Natural killer cell (primary cell): ENCODE measurements at regions not wholly inside any gene's neighbourhood (a gene's known extent, or its start where the extent isn't known, plus 50 kb on each side); places are given as distances from the start of the nearest gene placed in this dataset.

Experiments used
- ATAC-seq, 3 donors: fragments of 150-1000 bp in 2 of 3; fragments of 200-7000 bp in 1 of 3; cut with Tn5 transposase; 1 replicate in 1 of 3; 2 replicates in 2 of 3; pipeline ENCODE4 v1.10.0; 2021; ENCODE audit warnings: mild to moderate bottlenecking in 2 of 3, moderate library complexity in 2 of 3
- DNase-seq, 2 donors: peaks; one replicate each; pipeline versions ENCODE4 v3.0.0 to v3.0.0-alpha.2; 2013 to 2021; ENCODE audit warnings: mixed read lengths in 1 of 2
- H3K27ac ChIP-seq: one replicate; pipeline ENCODE4 v1.5.1; 2013; ENCODE audit warnings: mild to moderate bottlenecking, low read length
- H3K27me3 ChIP-seq: one replicate; pipeline ENCODE4 v1.6.1; 2013; ENCODE audit warnings: low read length; ENCODE audit not compliant: control insufficient read depth, insufficient read depth
- H3K36me3 ChIP-seq: one replicate; pipeline ENCODE4 v1.6.1; 2013; ENCODE audit warnings: low read length; ENCODE audit not compliant: control insufficient read depth, insufficient read depth
- H3K4me1 ChIP-seq: one replicate; pipeline ENCODE4 v1.6.1; 2013; ENCODE audit warnings: low read length; ENCODE audit not compliant: control insufficient read depth, insufficient read depth
- H3K4me3 ChIP-seq: one replicate; pipeline ENCODE4 v1.5.1; 2013; ENCODE audit warnings: low read length
- H3K9me3 ChIP-seq: one replicate; pipeline ENCODE4 v1.6.1; 2013; ENCODE audit warnings: low read length; ENCODE audit not compliant: control insufficient read depth, insufficient read depth
- H3K27ac Mint-ChIP-seq, 2 donors: one replicate each; pipeline ENCODE4 v1.8.0; 2022; ENCODE audit warnings: mild to moderate bottlenecking in 2 of 2, mixed read lengths in 2 of 2, moderate library complexity in 1 of 2
- H3K27me3 Mint-ChIP-seq, 2 donors: one replicate each; pipeline ENCODE4 v1.8.0; 2022; ENCODE audit warnings: low read depth in 2 of 2, mixed read lengths in 2 of 2
- H3K36me3 Mint-ChIP-seq: one replicate; pipeline ENCODE4 v1.8.0; 2022; ENCODE audit warnings: mixed read lengths
- H3K4me1 Mint-ChIP-seq, 2 donors: one replicate each; pipeline ENCODE4 v1.8.0; 2022; ENCODE audit warnings: mixed read lengths in 2 of 2
- H3K4me3 Mint-ChIP-seq: one replicate; pipeline ENCODE4 v1.8.0; 2022; ENCODE audit warnings: mild to moderate bottlenecking, moderate library complexity, mixed read lengths
- H3K9me3 Mint-ChIP-seq, 2 donors: one replicate each; pipeline ENCODE4 v1.8.0; 2022; ENCODE audit warnings: mixed read lengths in 2 of 2
- WGBS: methylation state at CpG from one replicate; pipeline ENCODE4 v1.1.7; 2013; ENCODE audit warnings: missing lambda C conversion rate; ENCODE audit not compliant: insufficient coverage; 5-methylcytosine and 5-hydroxymethylcytosine counted together
- intact Hi-C: fragments of 100-400 bp; cut with micrococcal nuclease; formaldehyde crosslinking; loops from one replicate; pipeline ENCODE4 v1.14.2; 2022
- TF ChIP-seq, protein P1 (sequence below): fragments of 200-600 bp; IDR thresholded peaks from one replicate; pipeline ENCODE4 v1.8.0; 2022; ENCODE audit warnings: antibody characterized with exemption

DNA sequence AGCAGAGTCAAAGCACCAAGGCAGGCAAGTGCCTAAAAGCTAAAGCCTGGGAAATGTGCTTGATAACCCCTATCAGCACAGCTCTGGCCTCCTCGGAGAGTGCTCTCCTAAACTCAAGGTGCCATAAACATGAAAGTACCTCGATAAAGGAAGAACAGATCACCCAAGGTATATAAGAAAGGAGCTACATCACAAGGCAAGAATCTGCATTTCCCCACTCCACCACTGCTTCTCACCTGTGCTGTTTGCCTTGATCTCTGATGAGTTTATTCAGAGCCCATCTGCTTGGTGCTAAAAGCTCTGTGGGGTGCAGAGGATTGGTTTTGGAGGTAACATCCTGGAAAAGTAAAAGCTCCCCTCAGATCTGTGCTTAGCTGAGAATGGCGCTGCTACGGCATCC lies 449.5 kb upstream of the CDH5 start:
- H3K27ac ChIP-seq, result no peak overlapping the region
- WGBS, result 48% methylated on average over 4 of the region's 4 CpGs
- no peaks in the 10 kb centered on the region for H3K9me3 ChIP-seq
- Mint-ChIP-seq H3K27me3 (peaks cover 10 to 18% of the 10 kb centered on the region in 2 donors), H3K4me3 (no peak overlapping the region), H3K27ac (no peak overlapping the region), H3K36me3 (no peaks in the 10 kb centered on the region), H3K4me1 (no peaks in the 10 kb centered on the region), H3K9me3 (peaks cover 0 to 2% of the 10 kb centered on the region in 2 donors)
- H3K36me3 ChIP-seq, result no peaks in the 10 kb centered on the region
- intact Hi-C loops, result no loop called here
- no peaks in the 10 kb centered on the region for H3K27me3 ChIP-seq
- H3K4me3 ChIP-seq, result no peak overlapping the region
- ATAC-seq (no peak), DNase-seq (no peak)
- no peaks in the 10 kb centered on the region for H3K4me1 ChIP-seq
- TF ChIP-seq, protein P1, sequence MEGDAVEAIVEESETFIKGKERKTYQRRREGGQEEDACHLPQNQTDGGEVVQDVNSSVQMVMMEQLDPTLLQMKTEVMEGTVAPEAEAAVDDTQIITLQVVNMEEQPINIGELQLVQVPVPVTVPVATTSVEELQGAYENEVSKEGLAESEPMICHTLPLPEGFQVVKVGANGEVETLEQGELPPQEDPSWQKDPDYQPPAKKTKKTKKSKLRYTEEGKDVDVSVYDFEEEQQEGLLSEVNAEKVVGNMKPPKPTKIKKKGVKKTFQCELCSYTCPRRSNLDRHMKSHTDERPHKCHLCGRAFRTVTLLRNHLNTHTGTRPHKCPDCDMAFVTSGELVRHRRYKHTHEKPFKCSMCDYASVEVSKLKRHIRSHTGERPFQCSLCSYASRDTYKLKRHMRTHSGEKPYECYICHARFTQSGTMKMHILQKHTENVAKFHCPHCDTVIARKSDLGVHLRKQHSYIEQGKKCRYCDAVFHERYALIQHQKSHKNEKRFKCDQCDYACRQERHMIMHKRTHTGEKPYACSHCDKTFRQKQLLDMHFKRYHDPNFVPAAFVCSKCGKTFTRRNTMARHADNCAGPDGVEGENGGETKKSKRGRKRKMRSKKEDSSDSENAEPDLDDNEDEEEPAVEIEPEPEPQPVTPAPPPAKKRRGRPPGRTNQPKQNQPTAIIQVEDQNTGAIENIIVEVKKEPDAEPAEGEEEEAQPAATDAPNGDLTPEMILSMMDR, result no peak

DNA sequence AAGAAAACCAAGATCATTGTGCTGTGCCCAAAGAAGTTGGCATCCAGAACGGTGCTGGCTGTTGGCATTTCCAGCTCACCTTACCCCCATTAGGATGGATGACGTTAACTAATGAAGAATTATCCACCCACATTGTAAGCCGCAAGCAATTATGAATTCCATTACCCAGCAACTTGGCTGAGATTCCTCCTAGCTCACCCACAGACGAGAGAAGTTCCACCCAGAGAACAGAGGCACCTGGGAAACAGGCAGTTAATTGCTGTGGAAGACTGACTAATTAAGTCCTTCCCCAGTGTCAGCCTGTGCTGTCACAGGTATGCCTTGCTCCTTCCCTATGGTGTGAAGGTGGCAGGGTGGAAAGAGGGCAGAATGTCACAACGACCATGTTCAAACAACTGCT lies 456.2 kb upstream of the CDH5 start:
- H3K4me1 Mint-ChIP-seq, result no peaks in the 10 kb centered on the region
- WGBS, result 75% methylated on average over 5 of the region's 5 CpGs
- H3K27ac ChIP-seq, result no peak overlapping the region
- no peaks in the 10 kb centered on the region for H3K9me3 ChIP-seq
- peaks cover 14 to 16% of the 10 kb centered on the region in 2 donors for H3K27me3 Mint-ChIP-seq
- H3K27ac Mint-ChIP-seq, result no peak overlapping the region
- H3K27me3 ChIP-seq, result no peaks in the 10 kb centered on the region
- intact Hi-C loops, result no loop called here
- H3K9me3 Mint-ChIP-seq, result peaks cover 0 to 2% of the 10 kb centered on the region in 2 donors
- no peaks in the 10 kb centered on the region for H3K36me3 Mint-ChIP-seq
- no peak for ATAC-seq
- TF ChIP-seq, protein P1, result no peak
- no peak overlapping the region for H3K4me3 Mint-ChIP-seq
- no peaks in the 10 kb centered on the region for H3K36me3 ChIP-seq
- no peak for DNase-seq
- H3K4me3 ChIP-seq, result no peak overlapping the region
- no peaks in the 10 kb centered on the region for H3K4me1 ChIP-seq

DNA sequence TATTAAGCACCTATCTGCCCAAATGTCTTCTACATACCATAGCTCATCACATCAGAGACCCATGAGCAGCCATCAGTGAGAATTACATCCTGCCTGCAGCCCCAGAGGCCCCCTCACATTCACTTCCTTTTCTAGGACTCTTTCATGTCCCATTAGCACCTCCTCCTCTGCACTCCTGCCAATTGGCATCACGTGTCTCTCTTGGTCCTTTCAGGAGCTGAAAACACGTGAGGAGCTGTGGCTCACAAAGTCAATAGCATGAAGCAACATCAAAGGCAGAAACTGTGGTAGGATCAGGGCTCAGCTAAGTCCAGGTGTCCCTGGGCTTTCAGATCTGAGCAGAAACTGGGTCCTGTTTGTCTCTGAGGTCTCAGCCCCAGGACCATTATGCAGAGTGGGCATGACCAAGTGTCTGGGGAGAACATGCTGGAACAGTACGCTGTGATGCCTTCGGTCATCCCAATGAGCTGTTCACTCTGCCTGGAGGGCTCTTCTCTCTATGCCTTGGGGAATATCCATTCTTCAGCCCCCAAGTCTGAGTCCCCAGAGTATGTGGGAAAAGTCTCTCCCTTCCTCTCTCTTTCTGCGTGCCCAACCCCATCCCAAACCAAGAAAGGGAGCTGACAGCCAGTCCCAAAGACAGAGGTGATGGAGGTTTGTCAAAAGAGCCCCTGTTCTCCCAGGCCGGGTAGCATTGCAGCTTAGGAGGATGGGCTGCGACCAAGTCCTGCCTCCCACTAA lies 457.0 kb upstream of the CDH5 start:
- Mint-ChIP-seq H3K9me3 (peaks cover 0 to 2% of the 10 kb centered on the region in 2 donors), H3K36me3 (no peaks in the 10 kb centered on the region), H3K4me3 (no peak overlapping the region), H3K27ac (no peak overlapping the region), H3K4me1 (no peaks in the 10 kb centered on the region), H3K27me3 (peaks cover 11 to 14% of the 10 kb centered on the region in 2 donors)
- no peaks in the 10 kb centered on the region for H3K9me3 ChIP-seq
- no peak for DNase-seq
- ATAC-seq, result no peak
- no peaks in the 10 kb centered on the region for H3K27me3 ChIP-seq
- H3K27ac ChIP-seq, result no peak overlapping the region
- intact Hi-C loops, result no loop called here
- no peak overlapping the region for H3K4me3 ChIP-seq
- 53% methylated on average over 7 of the region's 7 CpGs for WGBS
- H3K4me1 ChIP-seq, result no peaks in the 10 kb centered on the region
- H3K36me3 ChIP-seq, result no peaks in the 10 kb centered on the region
- TF ChIP-seq, protein P1, result no peak

DNA sequence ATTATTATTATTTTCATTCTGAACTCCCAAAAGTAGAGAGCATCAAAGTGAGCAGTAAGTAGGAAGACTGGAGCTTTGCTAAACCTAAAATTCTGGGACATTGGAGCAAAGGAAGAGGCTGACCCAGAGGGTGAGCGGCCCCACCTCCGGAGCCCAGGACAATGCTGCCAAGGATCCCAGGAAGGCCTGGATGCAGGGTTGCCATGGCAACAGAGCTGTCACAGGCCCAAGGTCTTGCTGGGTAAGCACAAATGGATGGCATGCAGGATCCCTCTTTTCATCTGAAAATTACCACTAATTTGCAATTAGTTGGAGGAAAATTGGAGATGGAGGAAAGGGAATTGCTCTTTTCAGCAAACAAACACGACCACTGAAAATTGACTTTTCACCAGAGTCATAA lies 457.9 kb upstream of the CDH5 start:
- TF ChIP-seq, protein P1, result no peak
- ATAC-seq, result no peak
- no peaks in the 10 kb centered on the region for H3K27me3 ChIP-seq
- Mint-ChIP-seq H3K27me3 (peaks cover 6 to 9% of the 10 kb centered on the region in 2 donors), H3K36me3 (no peaks in the 10 kb centered on the region), H3K4me1 (no peaks in the 10 kb centered on the region), H3K27ac (no peak overlapping the region), H3K4me3 (no peak overlapping the region), H3K9me3 (peaks cover 0 to 2% of the 10 kb centered on the region in 2 donors)
- no peaks in the 10 kb centered on the region for H3K4me1 ChIP-seq
- H3K4me3 ChIP-seq, result no peak overlapping the region
- H3K36me3 ChIP-seq, result no peaks in the 10 kb centered on the region
- no peaks in the 10 kb centered on the region for H3K9me3 ChIP-seq
- no peak overlapping the region for H3K27ac ChIP-seq
- 82% methylated on average over 3 of the region's 3 CpGs for WGBS
- intact Hi-C loops, result no loop called here
- no peak for DNase-seq
